PFSK-1 (cell line): ENCODE measurements at regions not wholly inside any gene's neighbourhood (a gene's known extent, or its start where the extent isn't known, plus 50 kb on each side); places are given as distances from the start of the nearest gene placed in this dataset.

Experiments used
- FOXP2 ChIP-seq: optimal IDR thresholded peaks from 2 replicates; pipeline ENCODE3; 2011; ENCODE audit warnings: borderline replicate concordance, control low read depth, inconsistent platforms; ENCODE audit not compliant: insufficient read depth; ENCODE audit errors: extremely low read length, extremely low read depth
- POLR2AphosphoS5 ChIP-seq: IDR thresholded peaks from 2 replicates; pipeline ENCODE4 v1.6.1; 2012; ENCODE audit warnings: low read depth, mild to moderate bottlenecking, control low read depth, low read length, moderate library complexity
- REST ChIP-seq, 2 experiments: IDR thresholded peaks; 2 replicates each; pipeline versions ENCODE4 v1.6.1 to v1.8.0; 2011 to 2012; ENCODE audit warnings: low read depth in 2 of 2, low read length in 2 of 2, control low read depth in 1 of 2, inconsistent platforms in 1 of 2, mild to moderate bottlenecking in 1 of 2, moderate library complexity in 1 of 2; ENCODE audit not compliant: insufficient read depth in 1 of 2
- SIN3A ChIP-seq: IDR thresholded peaks from 2 replicates; pipeline ENCODE4 v1.6.1; 2012; ENCODE audit warnings: mild to moderate bottlenecking, low read length, moderate library complexity, borderline replicate concordance; ENCODE audit not compliant: insufficient read depth
- TAF1 ChIP-seq: IDR thresholded peaks from 2 replicates; pipeline ENCODE4 v1.6.1; 2012; ENCODE audit warnings: low read length, control low read depth, borderline replicate concordance; ENCODE audit not compliant: insufficient read depth

GRCh38 chr18:25866331-25866730 lies 224.1 kb downstream of the SS18 start:
- TF ChIP-seq SIN3A (no peak), TAF1 (no peak), POLR2AphosphoS5 (no peak), FOXP2 (no peak), REST (IDR thresholded peaks at IDR 0.05; ENCODE audit: insufficient read depth in 1 of 2, low read depth in 2 of 2, low read length in 2 of 2) (no peak)

GRCh38 chr18:25862881-25863600 lies 227.4 kb downstream of the SS18 start:
- TF ChIP-seq FOXP2 (no peak), SIN3A (no peak), TAF1 (no peak), REST (IDR thresholded peaks at IDR 0.05; ENCODE audit: insufficient read depth in 1 of 2, low read depth in 2 of 2, low read length in 2 of 2) (no peak), POLR2AphosphoS5 (no peak)

- TF ChIP-seq POLR2AphosphoS5 (no peak), REST (IDR thresholded peaks at IDR 0.05; ENCODE audit: insufficient read depth in 1 of 2, low read depth in 2 of 2, low read length in 2 of 2) (no peak), TAF1 (no peak), FOXP2 (no peak), SIN3A (no peak)
Observed at GRCh38 chr18:25853691-25854433, 236.6 kb downstream of the SS18 start.

- TF ChIP-seq TAF1 (no peak), REST (IDR thresholded peaks at IDR 0.05; ENCODE audit: insufficient read depth in 1 of 2, low read depth in 2 of 2, low read length in 2 of 2) (no peak), POLR2AphosphoS5 (no peak), FOXP2 (no peak), SIN3A (no peak)
Observed at GRCh38 chr18:25843791-25844190, 246.6 kb downstream of the SS18 start.

- TF ChIP-seq POLR2AphosphoS5 (no peak), REST (IDR thresholded peaks at IDR 0.05; ENCODE audit: insufficient read depth in 1 of 2, low read depth in 2 of 2, low read length in 2 of 2) (no peak), SIN3A (no peak), TAF1 (no peak), FOXP2 (no peak)
Observed at GRCh38 chr18:25842665-25843064, 247.7 kb downstream of the SS18 start.
